SK-N-MC (cell line): ENCODE measurements at regions not wholly inside any gene's neighbourhood (a gene's known extent, or its start where the extent isn't known, plus 50 kb on each side); places are given as distances from the start of the nearest gene placed in this dataset.

Experiments
- DNase-seq: peaks from one replicate; pipeline ENCODE4 v3.0.0-alpha.2; 2011; ENCODE audit warnings: low read depth, low spot score
- H3K27ac ChIP-seq: fragments of 200-600 bp; sonication (generic); 2 replicates; pipeline ENCODE4 v1.5.1; 2016; ENCODE audit warnings: mixed run types
- H3K36me3 ChIP-seq: fragments of 200-600 bp; sonication (generic); 2 replicates; pipeline ENCODE4 v1.6.1; 2017; ENCODE audit warnings: antibody characterized with exemption, low read length, mixed read lengths; ENCODE audit not compliant: insufficient read depth
- H3K4me3 ChIP-seq: fragments of 200-600 bp; sonication (generic); 2 replicates; pipeline ENCODE4 v1.5.1; 2016
- H3K9ac ChIP-seq: fragments of 200-600 bp; sonication (generic); 2 replicates; pipeline ENCODE4 v1.8.0; 2017; ENCODE audit warnings: mixed run types, mixed read lengths; ENCODE audit not compliant: insufficient read length
- H3K9me3 ChIP-seq: fragments of 200-600 bp; sonication (generic); 2 replicates; pipeline ENCODE4 v1.6.1; 2017; ENCODE audit warnings: low read depth, mild to moderate bottlenecking, antibody characterized with exemption, low read length, moderate library complexity, mixed read lengths
- EZH2 ChIP-seq: fragments of 200-600 bp; sonication (generic); IDR thresholded peaks from one replicate; pipeline ENCODE4 v1.6.1; 2017; ENCODE audit warnings: antibody characterized with exemption
- FOXP2 ChIP-seq: optimal IDR thresholded peaks from 2 replicates; pipeline ENCODE3; 2011; ENCODE audit warnings: mild to moderate bottlenecking, moderate library complexity; ENCODE audit not compliant: insufficient read depth; ENCODE audit errors: extremely low read length, control extremely low read depth
- POLR2AphosphoS5 ChIP-seq: IDR thresholded peaks from 2 replicates; pipeline ENCODE4 v1.6.1; 2012; ENCODE audit warnings: mild to moderate bottlenecking, low read depth, low read length, borderline replicate concordance

GRCh38 chr17:82998637-82999036 lies 80.8 kb upstream of the METRNL start:
- no peak for DNase-seq
- no peak overlapping the region for H3K27ac ChIP-seq
- H3K36me3 ChIP-seq = no peaks in the 10 kb centered on the region
- peaks cover 5% of the 10 kb centered on the region; the same call in 1 of the 2 replicates for H3K9me3 ChIP-seq
- no peak overlapping the region for H3K9ac ChIP-seq
- TF ChIP-seq FOXP2 = no peak
- no peak for TF ChIP-seq EZH2
- no peak for TF ChIP-seq POLR2AphosphoS5
- no peak overlapping the region for H3K4me3 ChIP-seq

GRCh38 chr17:83000738-83001137 lies 78.7 kb upstream of the METRNL start:
- no peak overlapping the region for H3K9ac ChIP-seq
- TF ChIP-seq POLR2AphosphoS5 (no peak), FOXP2 (no peak), EZH2 (no peak)
- no peak overlapping the region for H3K4me3 ChIP-seq
- no peak overlapping the region for H3K27ac ChIP-seq
- peaks cover 6% of the 10 kb centered on the region; the same call in 1 of the 2 replicates for H3K36me3 ChIP-seq
- no peak for DNase-seq
- peaks cover 5% of the 10 kb centered on the region; the same call in 1 of the 2 replicates for H3K9me3 ChIP-seq

- no peak overlapping the region for H3K4me3 ChIP-seq
- DNase-seq = no peak
- no peak overlapping the region for H3K9ac ChIP-seq
- peaks cover 6% of the 10 kb centered on the region; the same call in 1 of the 2 replicates for H3K36me3 ChIP-seq
- no peak overlapping the region for H3K27ac ChIP-seq
- peaks cover 5% of the 10 kb centered on the region; the same call in 1 of the 2 replicates for H3K9me3 ChIP-seq
- TF ChIP-seq EZH2 = no peak
- TF ChIP-seq POLR2AphosphoS5 = no peak
- no peak for TF ChIP-seq FOXP2
These were observed 77.1 kb upstream of the METRNL start for GRCh38 chr17:83002118-83002805.

GRCh38 chr17:83004791-83005380 lies 74.5 kb upstream of the METRNL start:
- no peak for TF ChIP-seq EZH2
- no peak for TF ChIP-seq FOXP2
- TF ChIP-seq POLR2AphosphoS5 = no peak
- no peak overlapping the region for H3K9ac ChIP-seq
- H3K27ac ChIP-seq = no peak overlapping the region
- H3K4me3 ChIP-seq = no peak overlapping the region
- no peak for DNase-seq
- no peaks in the 10 kb centered on the region for H3K9me3 ChIP-seq
- H3K36me3 ChIP-seq = peaks cover 6% of the 10 kb centered on the region; the same call in 1 of the 2 replicates

GRCh38 chr17:83005639-83006038 lies 73.8 kb upstream of the METRNL start:
- no peak overlapping the region for H3K27ac ChIP-seq
- no peak overlapping the region for H3K9ac ChIP-seq
- H3K36me3 ChIP-seq = peaks cover 6% of the 10 kb centered on the region; the same call in 1 of the 2 replicates
- H3K9me3 ChIP-seq = no peaks in the 10 kb centered on the region
- TF ChIP-seq EZH2 (no peak), POLR2AphosphoS5 (no peak), FOXP2 (no peak)
- no peak overlapping the region for H3K4me3 ChIP-seq
- no peak for DNase-seq

- Histone ChIP-seq H3K4me3 (no peak overlapping the region), H3K36me3 (peaks cover 6% of the 10 kb centered on the region; the same call in 1 of the 2 replicates), H3K9ac (no peak overlapping the region), H3K9me3 (no peaks in the 10 kb centered on the region), H3K27ac (no peak overlapping the region)
- DNase-seq = no peak
- TF ChIP-seq POLR2AphosphoS5 (no peak), FOXP2 (no peak), EZH2 (no peak)
These were observed 72.6 kb upstream of the METRNL start for GRCh38 chr17:83006515-83007455.

- Histone ChIP-seq H3K9ac (no peak overlapping the region), H3K27ac (no peak overlapping the region), H3K9me3 (no peaks in the 10 kb centered on the region), H3K36me3 (peaks cover 6% of the 10 kb centered on the region; the same call in 1 of the 2 replicates), H3K4me3 (no peak overlapping the region)
- no peak for DNase-seq
- TF ChIP-seq EZH2 = no peak
- no peak for TF ChIP-seq POLR2AphosphoS5
- no peak for TF ChIP-seq FOXP2
These were observed 71.8 kb upstream of the METRNL start for GRCh38 chr17:83007504-83008185.

GRCh38 chr17:83008186-83008510 lies 71.3 kb upstream of the METRNL start:
- Histone ChIP-seq H3K27ac (no peak overlapping the region), H3K9me3 (no peaks in the 10 kb centered on the region), H3K4me3 (no peak overlapping the region), H3K36me3 (peaks cover 6% of the 10 kb centered on the region; the same call in 1 of the 2 replicates), H3K9ac (no peak overlapping the region)
- TF ChIP-seq POLR2AphosphoS5 (no peak), EZH2 (no peak), FOXP2 (no peak)
- DNase-seq = no peak
